Transverse colon (tissue), 4 donors: ENCODE measurements at regions not wholly inside any gene's neighbourhood (a gene's known extent, or its start where the extent isn't known, plus 50 kb on each side); places are given as distances from the start of the nearest gene placed in this dataset.

Source experiments
- DNase-seq: peaks from one replicate; pipeline ENCODE4 v3.0.0-alpha.2; 2019
- H3K27ac ChIP-seq, 4 donors: fragments of 200-600 bp; sonication (generic); 2 replicates each; pipeline ENCODE4 v1.5.1; 2016 to 2018; ENCODE audit warnings: inconsistent platforms in 4 of 4
- H3K27me3 ChIP-seq: fragments of 200-600 bp; sonication (generic); 2 replicates; pipeline ENCODE4 v1.5.1; 2017; ENCODE audit warnings: inconsistent platforms
- H3K36me3 ChIP-seq, 4 donors: fragments of 200-600 bp; sonication (generic); 2 replicates each; pipeline ENCODE4 v1.5.1; 2017 to 2019; ENCODE audit warnings: inconsistent platforms in 4 of 4
- H3K4me1 ChIP-seq, 4 donors: fragments of 200-600 bp; sonication (generic); 2 replicates each; pipeline ENCODE4 v1.5.1; 2017 to 2020; ENCODE audit warnings: inconsistent platforms in 4 of 4
- H3K4me3 ChIP-seq, 4 donors: fragments of 200-600 bp; sonication (generic); 1 replicate in 1 of 4; 2 replicates in 3 of 4; pipeline versions ENCODE4 v1.5.1 to v1.6.1; 2017 to 2019; ENCODE audit warnings: inconsistent platforms in 4 of 4
- H3K9me3 ChIP-seq, 2 donors: fragments of 200-600 bp; sonication (generic); 2 replicates each; pipeline ENCODE4 v1.5.1; 2017 to 2019; ENCODE audit warnings: inconsistent platforms in 2 of 2
- EP300 ChIP-seq: sonication (generic); formaldehyde crosslinking; IDR thresholded peaks from one replicate; pipeline ENCODE4 v1.6.1; 2017; ENCODE audit warnings: antibody characterized with exemption, low read depth
- POLR2A ChIP-seq: fragments of 450-650 bp; IDR thresholded peaks from one replicate; pipeline ENCODE4 v1.6.1; 2016; ENCODE audit warnings: antibody characterized with exemption, mild to moderate bottlenecking, moderate library complexity
- POLR2AphosphoS5 ChIP-seq, 3 donors: sonication (generic); formaldehyde crosslinking; IDR thresholded peaks; one replicate each; pipeline ENCODE4 v1.6.1; 2016; ENCODE audit warnings: antibody characterized with exemption in 3 of 3
- WGBS, 2 donors: methylation state at CpG; one replicate each; pipeline ENCODE4 v1.1.5; 2018; ENCODE audit warnings: low coverage in 1 of 2; 5-methylcytosine and 5-hydroxymethylcytosine counted together
- in situ Hi-C, 4 donors: fragments of 200-750 bp; cut with MboI; loops; one replicate each; pipeline versions ENCODE4 v1.15.0 to v1.15.1; 2017; ENCODE audit warnings: low sequenced_read_pairs in 3 of 4, low pct_ligation_motif_present in 1 of 4, low pct_unique_long_range_greater_than_20kb in 1 of 4
- intact Hi-C: fragments of 100-400 bp; cut with DNase I; formaldehyde crosslinking; loops from one replicate; pipeline ENCODE4 v1.15.1; 2023; ENCODE audit warnings: low total_unique reads
- TF ChIP-seq, protein P1 (sequence below), 5 experiments: fragments of 200-600 bp in 3 of 5; fragments of 450-650 bp in 2 of 5; sonication (generic) in 3 of 5; IDR thresholded peaks; 1 replicate in 2 of 5; 2 replicates in 3 of 5; pipeline ENCODE4 v1.5.1; 2016 to 2017; ENCODE audit warnings: antibody characterized with exemption in 5 of 5, inconsistent platforms in 3 of 5, mild to moderate bottlenecking in 2 of 5, moderate library complexity in 1 of 5

DNA sequence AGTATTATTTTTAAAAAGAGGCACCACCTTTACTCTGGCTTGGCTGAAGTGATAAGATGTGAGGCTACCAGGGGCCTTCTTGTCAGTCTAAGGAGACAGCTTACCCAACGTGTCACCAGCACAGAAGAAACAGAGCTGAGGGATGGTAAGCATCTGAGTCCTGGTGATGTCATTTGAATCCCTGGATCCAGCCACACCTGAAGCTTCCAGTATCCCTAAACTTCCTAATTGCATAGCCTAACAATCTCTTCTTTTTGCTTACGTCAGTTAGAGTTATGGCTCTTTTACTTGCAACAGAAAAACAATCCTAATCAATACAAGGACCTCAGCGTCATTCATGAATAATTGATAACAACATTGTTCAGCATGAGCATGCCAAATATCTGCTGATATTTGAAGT is 436.6 kb downstream of the SHISA9 start:
- no peak for DNase-seq
- Histone ChIP-seq H3K27me3 (no peaks in the 10 kb centered on the region), H3K9me3 (no peaks in the 10 kb centered on the region), H3K27ac (no peak overlapping the region), H3K4me3 (no peak overlapping the region), H3K36me3 (no peaks in the 10 kb centered on the region), H3K4me1 (no peaks in the 10 kb centered on the region)
- WGBS, 2 donors, result 60 to 70% methylated on average over 2 to 3 of the region's 3 CpGs
- in situ Hi-C loops (loop anchor here in 1 of 4 donors (25.0 kb wide), 1 partner anchor 101 kb away; no protein-coding TSS in a partner anchor), intact Hi-C loops (no loop called here)
- no peak for TF ChIP-seq POLR2AphosphoS5 (IDR thresholded peaks at IDR 0.05)
- no peak for TF ChIP-seq POLR2A
- no peak for TF ChIP-seq EP300
- TF ChIP-seq, protein P1, sequence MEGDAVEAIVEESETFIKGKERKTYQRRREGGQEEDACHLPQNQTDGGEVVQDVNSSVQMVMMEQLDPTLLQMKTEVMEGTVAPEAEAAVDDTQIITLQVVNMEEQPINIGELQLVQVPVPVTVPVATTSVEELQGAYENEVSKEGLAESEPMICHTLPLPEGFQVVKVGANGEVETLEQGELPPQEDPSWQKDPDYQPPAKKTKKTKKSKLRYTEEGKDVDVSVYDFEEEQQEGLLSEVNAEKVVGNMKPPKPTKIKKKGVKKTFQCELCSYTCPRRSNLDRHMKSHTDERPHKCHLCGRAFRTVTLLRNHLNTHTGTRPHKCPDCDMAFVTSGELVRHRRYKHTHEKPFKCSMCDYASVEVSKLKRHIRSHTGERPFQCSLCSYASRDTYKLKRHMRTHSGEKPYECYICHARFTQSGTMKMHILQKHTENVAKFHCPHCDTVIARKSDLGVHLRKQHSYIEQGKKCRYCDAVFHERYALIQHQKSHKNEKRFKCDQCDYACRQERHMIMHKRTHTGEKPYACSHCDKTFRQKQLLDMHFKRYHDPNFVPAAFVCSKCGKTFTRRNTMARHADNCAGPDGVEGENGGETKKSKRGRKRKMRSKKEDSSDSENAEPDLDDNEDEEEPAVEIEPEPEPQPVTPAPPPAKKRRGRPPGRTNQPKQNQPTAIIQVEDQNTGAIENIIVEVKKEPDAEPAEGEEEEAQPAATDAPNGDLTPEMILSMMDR (IDR thresholded peaks at IDR 0.05), result no peak

DNA sequence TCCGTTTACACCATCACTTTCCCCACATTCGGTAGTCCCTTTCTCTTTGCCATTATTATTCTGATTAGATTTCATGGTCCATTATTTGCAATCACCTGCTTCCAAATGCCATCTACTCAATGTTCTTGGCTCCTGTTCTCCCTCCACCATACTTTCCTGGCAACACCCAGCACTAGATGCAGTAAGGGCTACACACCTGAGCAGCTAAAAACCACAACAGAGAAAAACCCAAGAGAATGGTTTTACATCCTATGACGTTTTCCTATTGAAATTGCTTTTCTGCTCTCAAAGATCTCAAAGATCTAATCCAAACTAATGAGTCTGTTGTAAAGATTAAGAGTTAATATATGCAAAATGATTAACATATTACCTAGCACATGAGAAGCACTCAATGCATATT is 441.3 kb downstream of the SHISA9 start:
- Histone ChIP-seq H3K27me3 (no peaks in the 10 kb centered on the region), H3K36me3 (no peaks in the 10 kb centered on the region), H3K27ac (no peak overlapping the region), H3K4me1 (no peaks in the 10 kb centered on the region), H3K9me3 (no peaks in the 10 kb centered on the region), H3K4me3 (no peak overlapping the region)
- in situ Hi-C loops (loop anchor here in 1 of 4 donors (25.0 kb wide), 1 partner anchor 105 kb away; no protein-coding TSS in a partner anchor), intact Hi-C loops (no loop called here)
- TF ChIP-seq EP300 (no peak), POLR2A (no peak), POLR2AphosphoS5 (IDR thresholded peaks at IDR 0.05) (no peak)
- TF ChIP-seq, protein P1 (IDR thresholded peaks at IDR 0.05), result no peak
- no peak for DNase-seq
- WGBS, 2 donors, result 71 to 73% methylated on average over 3 of the region's 3 CpGs

DNA sequence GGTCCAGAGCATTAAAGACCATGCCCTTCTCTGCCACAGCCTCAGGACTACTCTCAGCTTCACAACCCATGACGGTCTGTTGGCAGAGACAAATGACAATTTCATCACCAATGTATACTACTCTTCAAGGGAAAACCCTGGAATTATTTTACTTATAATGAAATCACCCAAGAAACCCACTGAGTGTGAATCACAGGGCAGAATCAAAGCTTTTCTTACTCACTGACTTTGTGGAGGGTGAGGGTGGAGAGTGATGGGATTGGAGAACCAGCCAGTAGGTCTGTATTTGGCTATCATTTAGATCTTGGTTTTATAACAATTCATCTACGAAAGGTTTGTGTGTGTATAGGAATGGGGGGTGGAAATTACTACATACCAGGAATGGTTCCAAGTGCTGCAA is 442.6 kb downstream of the SHISA9 start:
- intact Hi-C loops, result no loop called here
- TF ChIP-seq POLR2A (no peak), POLR2AphosphoS5 (IDR thresholded peaks at IDR 0.05) (no peak), EP300 (no peak)
- TF ChIP-seq, protein P1 (IDR thresholded peaks at IDR 0.05), result no peak
- 17 to 70% methylated on average over 1 to 2 of the region's 2 CpGs for WGBS, 2 donors
- in situ Hi-C loops, result loop anchor here in 1 of 4 donors (25.0 kb wide), 1 partner anchor 107 kb away; no protein-coding TSS in a partner anchor
- Histone ChIP-seq H3K27me3 (no peaks in the 10 kb centered on the region), H3K4me3 (no peak overlapping the region), H3K9me3 (no peaks in the 10 kb centered on the region), H3K36me3 (no peaks in the 10 kb centered on the region), H3K27ac (no peak overlapping the region), H3K4me1 (no peaks in the 10 kb centered on the region)
- DNase-seq, result no peak

DNA sequence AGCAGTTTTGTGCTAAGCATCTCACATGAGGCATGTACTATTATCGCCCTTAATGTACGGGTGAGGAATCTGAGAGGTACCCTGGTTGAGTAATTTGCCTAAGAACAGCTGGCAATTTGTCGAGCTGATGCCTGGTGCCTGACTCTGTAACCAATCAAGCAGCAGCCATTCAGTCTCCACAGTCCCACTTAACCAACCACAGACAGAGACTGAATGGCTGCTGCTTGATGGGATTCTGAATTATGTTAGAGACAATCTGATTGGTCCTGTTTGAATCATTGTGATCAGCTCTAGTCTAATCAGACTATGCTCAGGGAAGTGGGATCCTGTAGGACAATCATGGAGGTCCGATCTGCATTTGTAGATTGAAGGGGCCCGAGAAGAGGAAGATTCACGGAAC is 447.0 kb downstream of the SHISA9 start:
- 88 to 100% methylated on average over 3 to 6 of the region's 6 CpGs for WGBS, 2 donors
- H3K9me3 ChIP-seq, result no peaks in the 10 kb centered on the region
- no peak for DNase-seq
- no peaks in the 10 kb centered on the region for H3K4me1 ChIP-seq
- intact Hi-C loops (no loop called here), in situ Hi-C loops (loop anchor here in 1 of 4 donors (25.0 kb wide), 1 partner anchor 111 kb away; no protein-coding TSS in a partner anchor)
- no peaks in the 10 kb centered on the region for H3K27me3 ChIP-seq
- no peaks in the 10 kb centered on the region for H3K36me3 ChIP-seq
- H3K27ac ChIP-seq, result no peak overlapping the region
- no peak overlapping the region for H3K4me3 ChIP-seq
- TF ChIP-seq POLR2AphosphoS5 (IDR thresholded peaks at IDR 0.05), result no peak
- TF ChIP-seq POLR2A, result no peak
- no peak for TF ChIP-seq EP300
- TF ChIP-seq, protein P1 (IDR thresholded peaks at IDR 0.05), result no peak
